NCI-H1105 treated with DMSO at 0.1 percent for 48 hours (cell line): ENCODE measurements at regions not wholly inside any gene's neighbourhood (a gene's known extent, or its start where the extent isn't known, plus 50 kb on each side); places are given as distances from the start of the nearest gene placed in this dataset.
A peak's percentile ranks its signal among the peaks of the same experiment; 100 is the strongest.
"Not testable (repeated sequence)": the region's sequence is repeated elsewhere in the genome, so short reads cannot be mapped to it uniquely, and the experiment has no call there.

ENCODE experiments used
- DNase-seq: peaks from one replicate; lab custom pipeline; 2025; lab: John Stamatoyannopoulos, UW

- DNase-seq = no peak
These were observed 1256.4 kb downstream of the DIAPH3 start for GRCh38 chr13:58907347-58907746.

GRCh38 chr13:58908019-58908679 lies 1255.6 kb downstream of the DIAPH3 start:
- DNase-seq = no peak

- no peak for DNase-seq
These were observed 1244.2 kb downstream of the DIAPH3 start for GRCh38 chr13:58919551-58919950.

GRCh38 chr13:58921129-58921528 lies 1242.6 kb downstream of the DIAPH3 start:
- DNase-seq = no peak

- DNase-seq = no peak
These were observed 1236.9 kb downstream of the DIAPH3 start for GRCh38 chr13:58926858-58927257.

GRCh38 chr13:58933475-58933874 lies 1230.3 kb downstream of the DIAPH3 start:
- DNase-seq = no peak

- DNase-seq = no peak
These were observed 1228.0 kb downstream of the DIAPH3 start for GRCh38 chr13:58935689-58936088.

- no peak for DNase-seq
These were observed 1217.5 kb downstream of the DIAPH3 start for GRCh38 chr13:58946274-58946673.

GRCh38 chr13:58949646-58950045 lies 1214.1 kb downstream of the DIAPH3 start:
- no peak for DNase-seq

- DNase-seq = no peak
These were observed 1212.8 kb downstream of the DIAPH3 start for GRCh38 chr13:58950911-58951310.

- no peak for DNase-seq
These were observed 1210.1 kb downstream of the DIAPH3 start for GRCh38 chr13:58953638-58954037.

GRCh38 chr13:58955546-58956385 lies 1208.0 kb downstream of the DIAPH3 start:
- no peak for DNase-seq

GRCh38 chr13:58958097-58958496 lies 1205.6 kb downstream of the DIAPH3 start:
- DNase-seq = not testable (repeated sequence)

- DNase-seq = peak; percentile 32
These were observed 1202.8 kb downstream of the DIAPH3 start for GRCh38 chr13:58960888-58961287.

- DNase-seq = no peak
These were observed 1200.4 kb downstream of the DIAPH3 start for GRCh38 chr13:58963321-58963720.

- no peak for DNase-seq
These were observed 1199.7 kb downstream of the DIAPH3 start for GRCh38 chr13:58964048-58964447.

- DNase-seq = no peak
These were observed 1186.6 kb downstream of the DIAPH3 start for GRCh38 chr13:58977085-58977484.

- no peak for DNase-seq
These were observed 1185.4 kb downstream of the DIAPH3 start for GRCh38 chr13:58978331-58978730.

- DNase-seq = no peak
These were observed 1183.9 kb downstream of the DIAPH3 start for GRCh38 chr13:58979851-58980250.

- no peak for DNase-seq
These were observed 1177.9 kb downstream of the DIAPH3 start for GRCh38 chr13:58985845-58986244.

GRCh38 chr13:58989556-58989955 lies 1174.2 kb downstream of the DIAPH3 start:
- no peak for DNase-seq

GRCh38 chr13:58991826-58992477 lies 1171.8 kb downstream of the DIAPH3 start:
- no peak for DNase-seq

- no peak for DNase-seq
These were observed 1171.2 kb downstream of the DIAPH3 start for GRCh38 chr13:58992478-58993042.
